Body of pancreas (tissue), 4 donors: ENCODE measurements at regions not wholly inside any gene's neighbourhood (a gene's known extent, or its start where the extent isn't known, plus 50 kb on each side); places are given as distances from the start of the nearest gene placed in this dataset.
"Not testable (repeated sequence)": the region's sequence is repeated elsewhere in the genome, so short reads cannot be mapped to it uniquely, and the experiment has no call there.

Experiments
- ATAC-seq: fragments of 150-250 bp; one replicate; pipeline ENCODE4 v1.9.1; 2016
- DNase-seq, 4 donors: peaks; one replicate each; pipeline ENCODE4 v3.0.0-alpha.2; 2019
- H3K27ac ChIP-seq, 4 donors: fragments of 200-600 bp; sonication (generic); 1 replicate in 3 of 4; 2 replicates in 1 of 4; pipeline versions ENCODE4 v1.5.1 to v1.6.1; 2016 to 2019; ENCODE audit warnings: mild to moderate bottlenecking in 1 of 4, mixed read lengths in 1 of 4, moderate library complexity in 1 of 4
- H3K27me3 ChIP-seq, 2 donors: fragments of 200-600 bp; sonication (generic); one replicate each; pipeline ENCODE4 v1.6.0; 2016; ENCODE audit warnings: mild to moderate bottlenecking in 1 of 2
- H3K36me3 ChIP-seq, 2 donors: fragments of 200-600 bp; sonication (generic); replicated peaks in 1 of 2; 2 replicates each; pipeline ENCODE4 v1.5.1; 2016; ENCODE audit warnings: low read depth in 2 of 2; ENCODE audit not compliant: insufficient read depth in 1 of 2
- H3K4me1 ChIP-seq: fragments of 200-600 bp; sonication (generic); one replicate; pipeline ENCODE4 v1.6.0; 2016
- H3K4me3 ChIP-seq, 2 donors: fragments of 200-600 bp; sonication (generic); 1 replicate in 1 of 2; 2 replicates in 1 of 2; pipeline ENCODE4 v1.5.1; 2016 to 2019
- H3K9me3 ChIP-seq, 3 donors: fragments of 200-600 bp; sonication (generic); 1 replicate in 2 of 3; 2 replicates in 1 of 3; pipeline ENCODE4 v1.5.1; 2016
- CTCF ChIP-seq, 7 experiments: fragments of 450-650 bp in 4 of 7; fragments of 200-600 bp in 3 of 7; sonication (generic) in 3 of 7; IDR thresholded peaks; one replicate each; pipeline ENCODE4 v1.5.1; 2016 to 2019; ENCODE audit warnings: antibody characterized with exemption in 7 of 7
- POLR2A ChIP-seq, 3 donors: fragments of 450-650 bp; IDR thresholded peaks; one replicate each; pipeline ENCODE4 v1.6.1; 2016; ENCODE audit warnings: antibody characterized with exemption in 3 of 3, mild to moderate bottlenecking in 2 of 3
- WGBS, 2 donors: methylation state at CpG; one replicate each; pipeline ENCODE4 v1.1.5; 2017; 5-methylcytosine and 5-hydroxymethylcytosine counted together
- intact Hi-C: fragments of 100-400 bp; cut with DNase I; formaldehyde crosslinking; loops from one replicate; pipeline ENCODE4 v1.15.1; 2023

GRCh38 chr7:69431626-69432025 is 166.6 kb upstream of the AUTS2 start:
- no peak for TF ChIP-seq POLR2A (IDR thresholded peaks at IDR 0.05)
- no peak for TF ChIP-seq CTCF (IDR thresholded peaks at IDR 0.05)
- no peak for ATAC-seq
- H3K27ac ChIP-seq = no peak overlapping the region
- H3K27me3 ChIP-seq = no peaks in the 10 kb centered on the region
- H3K4me3 ChIP-seq = no peak overlapping the region
- DNase-seq = no peak
- H3K36me3 ChIP-seq = no peaks in the 10 kb centered on the region
- H3K4me1 ChIP-seq = no peaks in the 10 kb centered on the region
- intact Hi-C loops = no loop called here
- no peaks in the 10 kb centered on the region for H3K9me3 ChIP-seq
- WGBS, 2 donors = 65 to 69% methylated on average over 4 of the region's 4 CpGs

DNA sequence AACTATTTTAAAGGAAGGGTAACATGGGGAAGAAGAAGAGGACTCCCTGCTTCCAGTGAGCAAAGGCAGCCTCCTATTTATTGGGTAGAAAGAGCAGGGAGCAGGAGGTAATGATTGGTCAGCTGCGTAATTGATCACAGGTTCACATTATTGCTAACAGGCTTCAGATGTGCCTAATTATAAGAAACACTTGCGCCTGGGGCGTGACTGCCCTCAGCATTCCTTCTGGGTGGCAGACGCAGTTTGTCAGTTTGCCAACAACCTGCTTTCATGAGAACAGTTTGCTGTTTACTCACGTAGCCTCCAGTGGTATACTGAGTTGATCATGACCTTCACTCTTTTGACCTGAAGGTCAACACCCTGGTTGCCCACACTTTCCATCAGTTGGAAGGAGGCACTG is 166.0 kb upstream of the AUTS2 start:
- H3K27ac ChIP-seq, H3K27me3 ChIP-seq, H3K4me3 ChIP-seq, ATAC-seq, H3K9me3 ChIP-seq, DNase-seq, H3K36me3 ChIP-seq, H3K4me1 ChIP-seq, intact Hi-C loops: not testable (repeated sequence)
- 58 to 61% methylated on average over 5 of the region's 5 CpGs for WGBS, 2 donors

GRCh38 chr7:69433081-69433480 is 165.2 kb upstream of the AUTS2 start:
- Histone ChIP-seq H3K4me1 (no peaks in the 10 kb centered on the region), H3K27ac (no peak overlapping the region), H3K36me3 (no peaks in the 10 kb centered on the region), H3K4me3 (no peak overlapping the region), H3K27me3 (no peaks in the 10 kb centered on the region), H3K9me3 (no peaks in the 10 kb centered on the region)
- TF ChIP-seq POLR2A (IDR thresholded peaks at IDR 0.05) = no peak
- no peak for TF ChIP-seq CTCF (IDR thresholded peaks at IDR 0.05)
- DNase-seq (no peak), ATAC-seq (no peak)
- intact Hi-C loops = no loop called here
- WGBS, 2 donors = 70 to 93% methylated on average over 1 of the region's 1 CpG

- ATAC-seq = no peak
- intact Hi-C loops = no loop called here
- WGBS, 2 donors = 64 to 69% methylated on average over 5 of the region's 5 CpGs
- Histone ChIP-seq H3K9me3 (no peaks in the 10 kb centered on the region), H3K27me3 (no peaks in the 10 kb centered on the region), H3K4me1 (no peaks in the 10 kb centered on the region), H3K4me3 (no peak overlapping the region), H3K36me3 (no peaks in the 10 kb centered on the region), H3K27ac (no peak overlapping the region)
- DNase-seq = no peak
- TF ChIP-seq CTCF (IDR thresholded peaks at IDR 0.05) (no peak), POLR2A (IDR thresholded peaks at IDR 0.05) (no peak)
These were observed 163.9 kb upstream of the AUTS2 start for GRCh38 chr7:69434398-69434815.

GRCh38 chr7:69435711-69436110 is 162.6 kb upstream of the AUTS2 start:
- H3K36me3 ChIP-seq = no peaks in the 10 kb centered on the region
- WGBS, 2 donors = 72 to 73% methylated on average over 5 of the region's 5 CpGs
- intact Hi-C loops = no loop called here
- TF ChIP-seq POLR2A (IDR thresholded peaks at IDR 0.05) (no peak), CTCF (IDR thresholded peaks at IDR 0.05) (no peak)
- H3K4me1 ChIP-seq = no peaks in the 10 kb centered on the region
- no peak overlapping the region for H3K27ac ChIP-seq
- no peak overlapping the region for H3K4me3 ChIP-seq
- H3K27me3 ChIP-seq = no peaks in the 10 kb centered on the region
- DNase-seq = no peak
- no peak for ATAC-seq
- H3K9me3 ChIP-seq = no peaks in the 10 kb centered on the region
